ENCODE measurements at regions not wholly inside any gene's neighbourhood (a gene's known extent, or its start where the extent isn't known, plus 50 kb on each side); places are given as distances from the start of the nearest gene placed in this dataset.

GRCh38 chr11:76281558-76281906, 75.2 kb upstream of the WNT11 start:
- ChIA-PET CTCF (no interaction called here), SMC1A (ENCODE audit: uncharacterized antibody, unreplicated experiment) (interaction anchor here (1.0 kb wide), 1 partner anchor 129 kb away, joined by 3 read pairs; no protein-coding TSS in a partner anchor), RAD21 (ENCODE audit: unreplicated experiment) (no interaction called here), POLR2A (no interaction called here)
- ATAC-seq (no peak), DNase-seq (ENCODE audit: low read depth, low spot score) (no peak), FAIRE-seq (no peak)
- Histone ChIP-seq H4K20me1 (ENCODE audit: control insufficient read depth, insufficient read depth) (no peaks in the 10 kb centered on the region), H3K4me2 (ENCODE audit: control insufficient read depth, insufficient read depth) (no peak overlapping the region), H3K4me3 (no peak overlapping the region), H3K27ac (ENCODE audit: control insufficient read depth, insufficient read depth) (no peak overlapping the region), H3K36me3 (ENCODE audit: control insufficient read depth in 2 of 2, insufficient read depth in 2 of 2, low read length in 1 of 2) (no peaks in the 10 kb centered on the region), H2AFZ (ENCODE audit: control insufficient read depth, low read depth, low read length) (no peak overlapping the region), H3K9ac (ENCODE audit: control insufficient read depth, insufficient read depth, low read length) (no peak overlapping the region), H3K79me2 (ENCODE audit: control insufficient read depth, insufficient read depth, low read length) (no peaks in the 10 kb centered on the region), H3K27me3 (replicated peaks in 1 of 2; ENCODE audit: control insufficient read depth in 2 of 2, insufficient read depth in 2 of 2, low read length in 1 of 2) (no peaks in the 10 kb centered on the region; a peak in 1 of 4 replicates), H3K9me3 (replicated peaks; ENCODE audit: control insufficient read depth, insufficient read depth, low read length) (no peaks in the 10 kb centered on the region), H3K4me1 (ENCODE audit: control insufficient read depth, insufficient read depth, low read length) (0 out of 2 replicates have a peak, but pooled peaks cover 6% of the 10 kb centered on the region)
- WGBS (ENCODE audit: insufficient coverage, insufficient replicate concordance, low lambda C conversion rate, missing lambda C conversion rate) = 43% methylated on average over 4 of the region's 4 CpGs
- in situ Hi-C loops (cut with MboI) = no loop called here
- no peak for TF ChIP-seq SP1 (IDR thresholded peaks at IDR 0.05; ENCODE audit: low read depth, low read length)
- TF ChIP-seq MTA2 (IDR thresholded peaks at IDR 0.05; ENCODE audit: low read depth) = no peak
- no peak for TF ChIP-seq LARP7 (IDR thresholded peaks at IDR 0.05)
- TF ChIP-seq REST (IDR thresholded peaks at IDR 0.05; ENCODE audit: low read depth, low read length) = no peak
- TF ChIP-seq ZNF274 (IDR thresholded peaks at IDR 0.05; ENCODE audit: insufficient read depth, insufficient read length) = no peak
- no peak for TF ChIP-seq ZBTB33 (IDR thresholded peaks at IDR 0.05)
- no peak for TF ChIP-seq MEF2B (IDR thresholded peaks at IDR 0.05; ENCODE audit: partially characterized antibody, poor library complexity, severe bottlenecking)
- no peak for TF ChIP-seq PKNOX1 (IDR thresholded peaks at IDR 0.05)
- no peak for TF ChIP-seq NKRF (conservative IDR thresholded peaks at IDR 0.05)
- no peak for TF ChIP-seq FOS (IDR thresholded peaks at IDR 0.05; ENCODE audit: borderline replicate concordance, extremely low read depth, insufficient read length)
- TF ChIP-seq TCF7 (IDR thresholded peaks at IDR 0.05; ENCODE audit: borderline replicate concordance) = no peak
- TF ChIP-seq FOXK2 (IDR thresholded peaks at IDR 0.05) = no peak
- no peak for TF ChIP-seq ZNF24 (IDR thresholded peaks at IDR 0.05)
- no peak for TF ChIP-seq ZNF207 (IDR thresholded peaks at IDR 0.05; ENCODE audit: borderline replicate concordance)
- TF ChIP-seq MXI1 (IDR thresholded peaks at IDR 0.05; ENCODE audit: low read depth, low read length) = no peak
- TF ChIP-seq TCF3 (IDR thresholded peaks at IDR 0.05; ENCODE audit: borderline replicate concordance, insufficient read depth, low read depth, low read length) = no peak
- no peak for TF ChIP-seq RCOR1 (conservative IDR thresholded peaks at IDR 0.05; ENCODE audit: low read depth, low read length)
- no peak for TF ChIP-seq FOXM1 (IDR thresholded peaks at IDR 0.05; ENCODE audit: low read depth, low read length)
- no TSS peak for BruUV-seq (replicated peaks)
- intact Hi-C loops (cut with micrococcal nuclease; ENCODE audit: unreplicated experiment) = no loop called here
